Endothelial cell of umbilical vein (primary cell): ENCODE measurements at regions not wholly inside any gene's neighbourhood (a gene's known extent, or its start where the extent isn't known, plus 50 kb on each side); places are given as distances from the start of the nearest gene placed in this dataset.

Source experiments
- BruUV-seq: library from RNA; stranded (reverse); fragments of 400-500 nt; replicated peaks from 2 replicates; lab custom pipeline; 2021; lab: Mats Ljungman, UMichigan
- CTCF ChIA-PET: fragments of 300-600, 350-600 bp; sonication (Branson Sonifier 250); formaldehyde crosslinking; loops from one replicate; lab custom pipeline; 2021; ENCODE audit warnings: antibody characterized with exemption, inconsistent platforms; lab: Charles Lee
- POLR2A ChIA-PET: fragments of 300-600, 350-600 bp; sonication (Branson Sonifier 250); formaldehyde crosslinking; loops from one replicate; lab custom pipeline; 2021; ENCODE audit warnings: antibody characterized with exemption, inconsistent platforms; lab: Charles Lee
- DNase-seq: peaks from one replicate; pipeline ENCODE4 v3.0.0-alpha.2; 2011; ENCODE audit warnings: low read depth, low spot score
- FAIRE-seq: peaks from 2 replicates; lab custom pipeline; 2011; peaks lifted over from hg19 to GRCh38; lab: Jason Lieb, UNC
- H2AFZ ChIP-seq: 2 replicates; pipeline ENCODE4 v1.6.0; 2012; ENCODE audit warnings: low read depth, low read length, control low read depth, inconsistent platforms
- H3K27ac ChIP-seq: 2 replicates; pipeline ENCODE4 v1.5.1; 2011; ENCODE audit warnings: low read depth, mild to moderate bottlenecking, control low read depth, low read length, moderate library complexity; ENCODE audit not compliant: insufficient read depth
- H3K27me3 ChIP-seq, 2 experiments: 2 replicates each; pipeline versions ENCODE4 v1.6.0 to v1.6.1; 2011; ENCODE audit warnings: low read length in 2 of 2, mixed read lengths in 1 of 2; ENCODE audit not compliant: control insufficient read depth in 2 of 2, insufficient read depth in 2 of 2
- H3K36me3 ChIP-seq, 2 experiments: 2 replicates in 1 of 2; 3 replicates in 1 of 2; pipeline ENCODE4 v1.5.1; 2011; ENCODE audit warnings: low read length in 2 of 2, mild to moderate bottlenecking in 1 of 2, moderate library complexity in 1 of 2; ENCODE audit not compliant: control insufficient read depth in 2 of 2, insufficient read depth in 2 of 2; ENCODE audit errors: extremely low read depth in 1 of 2
- H3K4me1 ChIP-seq: 3 replicates; pipeline ENCODE4 v1.5.1; 2011; ENCODE audit warnings: mild to moderate bottlenecking, low read length; ENCODE audit not compliant: control insufficient read depth, insufficient read depth; ENCODE audit errors: extremely low read depth
- H3K4me2 ChIP-seq: 2 replicates; pipeline ENCODE4 v1.6.1; 2011; ENCODE audit warnings: low read length, control low read depth, mixed read lengths; ENCODE audit not compliant: insufficient read depth
- H3K4me3 ChIP-seq, 3 experiments: fragments of 200-600 bp in 1 of 3; sonication (generic), shearing (Covaris generic) in 1 of 3; replicated peaks in 1 of 3; 2 replicates each; pipeline ENCODE4 v1.5.1; 2011 to 2016; ENCODE audit warnings: control low read depth in 3 of 3, low read length in 3 of 3, mild to moderate bottlenecking in 2 of 3, inconsistent platforms in 1 of 3, low read depth in 1 of 3, moderate library complexity in 1 of 3; ENCODE audit not compliant: insufficient read depth in 1 of 3
- H3K79me2 ChIP-seq: 2 replicates; pipeline ENCODE4 v1.6.0; 2012; ENCODE audit warnings: low read length, inconsistent platforms; ENCODE audit not compliant: control insufficient read depth, insufficient read depth
- H3K9ac ChIP-seq: replicated peaks from 2 replicates; pipeline ENCODE3; 2011; ENCODE audit warnings: low read length, control low read depth; ENCODE audit not compliant: insufficient read depth; ENCODE audit errors: extremely low read depth
- H3K9me1 ChIP-seq: replicated peaks from 3 replicates; pipeline ENCODE4 v1.6.0; 2011; ENCODE audit warnings: mild to moderate bottlenecking, low read length; ENCODE audit not compliant: control insufficient read depth, insufficient read depth; ENCODE audit errors: extremely low read depth
- H3K9me3 ChIP-seq: replicated peaks from 2 replicates; pipeline ENCODE4 v1.5.1; 2012; ENCODE audit warnings: low read length, inconsistent platforms; ENCODE audit not compliant: control insufficient read depth, insufficient read depth
- H4K20me1 ChIP-seq: replicated peaks from 2 replicates; pipeline ENCODE3; 2011; ENCODE audit warnings: mild to moderate bottlenecking, low read length; ENCODE audit not compliant: control insufficient read depth, insufficient read depth; ENCODE audit errors: extremely low read depth
- CTCF ChIP-seq, 2 donors: IDR thresholded peaks; 1 replicate in 1 of 2; 2 replicates in 1 of 2; pipeline ENCODE4 v1.5.1; 2011; ENCODE audit warnings: low read length in 2 of 2, mild to moderate bottlenecking in 2 of 2, moderate library complexity in 2 of 2, control low read depth in 1 of 2, inconsistent platforms in 1 of 2, low read depth in 1 of 2; ENCODE audit not compliant: insufficient read depth in 1 of 2; ENCODE audit errors: extremely low read depth in 1 of 2
- EZH2 ChIP-seq: IDR thresholded peaks from 2 replicates; pipeline ENCODE4 v1.6.1; 2012; ENCODE audit warnings: borderline replicate concordance, low read depth, mild to moderate bottlenecking, moderate library complexity, low read length, inconsistent platforms; ENCODE audit not compliant: severe bottlenecking
- FOS ChIP-seq: IDR thresholded peaks from 2 replicates; pipeline ENCODE4 v1.6.1; 2011; ENCODE audit warnings: mild to moderate bottlenecking, low read length, moderate library complexity, borderline replicate concordance; ENCODE audit not compliant: insufficient read depth
- GATA2 ChIP-seq: IDR thresholded peaks from 2 replicates; pipeline ENCODE4 v1.7.0; 2011; ENCODE audit warnings: low read depth, mild to moderate bottlenecking, moderate library complexity, mixed read lengths, low read length; ENCODE audit not compliant: insufficient read length, insufficient read depth
- JUN ChIP-seq: IDR thresholded peaks from 2 replicates; pipeline ENCODE4 v1.6.1; 2011; ENCODE audit warnings: borderline replicate concordance, low read depth; ENCODE audit not compliant: insufficient read length, insufficient read depth
- MAX ChIP-seq: IDR thresholded peaks from 2 replicates; pipeline ENCODE4 v1.6.1; 2011; ENCODE audit not compliant: insufficient read depth, insufficient read length
- MYC ChIP-seq: IDR thresholded peaks from one replicate; pipeline ENCODE4 v1.6.1; 2011; ENCODE audit warnings: mild to moderate bottlenecking, low read depth, low read length
- POLR2A ChIP-seq: IDR thresholded peaks from 2 replicates; pipeline ENCODE4 v1.6.1; 2012; ENCODE audit warnings: low read depth, mild to moderate bottlenecking, control low read depth, low read length
- POLR2AphosphoS5 ChIP-seq: IDR thresholded peaks from 2 replicates; pipeline ENCODE4 v1.6.1; 2012; ENCODE audit warnings: low read depth, mild to moderate bottlenecking, control low read depth, low read length, moderate library complexity; ENCODE audit not compliant: insufficient read depth
- dilution Hi-C: fragments of 300-500 bp; cut with MboI; formaldehyde crosslinking; loops from one replicate; pipeline ENCODE4 v1.15.0; 2019; ENCODE audit warnings: low sequenced_read_pairs; ENCODE audit not compliant: extremely low pct_ligation_motif_present
- intact Hi-C: fragments of 100-400 bp; cut with micrococcal nuclease; formaldehyde crosslinking; loops from one replicate; pipeline ENCODE4 v1.10.0; 2022

GRCh38 chr1:83547901-83548300, 451.0 kb downstream of the TTLL7 start:
- no TSS peak for BruUV-seq
- Histone ChIP-seq H3K27me3 (no peaks in the 10 kb centered on the region), H3K9me1 (no peaks in the 10 kb centered on the region), H3K9ac (no peak overlapping the region), H3K27ac (no peak overlapping the region), H2AFZ (no peak overlapping the region), H3K4me2 (no peak overlapping the region), H3K4me1 (peaks cover 6% of the 10 kb centered on the region), H3K79me2 (no peaks in the 10 kb centered on the region), H4K20me1 (no peaks in the 10 kb centered on the region), H3K9me3 (no peaks in the 10 kb centered on the region), H3K4me3 (no peak overlapping the region), H3K36me3 (no peaks in the 10 kb centered on the region)
- no peak for DNase-seq
- TF ChIP-seq JUN (no peak), MYC (no peak), MAX (no peak), GATA2 (no peak), CTCF (IDR thresholded peaks at IDR 0.05; ENCODE audit: extremely low read depth in 1 of 2, insufficient read depth in 1 of 2, low read depth in 1 of 2, low read length in 2 of 2) (no peak), POLR2A (no peak), EZH2 (no peak), FOS (no peak), POLR2AphosphoS5 (no peak)
- no peak for FAIRE-seq
- dilution Hi-C loops (no loop called here), intact Hi-C loops (no loop called here)
- POLR2A ChIA-PET: no interaction called here
- CTCF ChIA-PET: no interaction called here
